ENCODE measurements at regions not wholly inside any gene's neighbourhood (a gene's known extent, or its start where the extent isn't known, plus 50 kb on each side); places are given as distances from the start of the nearest gene placed in this dataset.

GRCh38 chr7:33807779-33808482, 97.4 kb upstream of the BMPER start:
- DNase-seq (ENCODE audit: low read depth, low spot score) (peak; percentile 99), FAIRE-seq (peak; percentile 96)
- Histone ChIP-seq H3K27me3 (ENCODE audit: control insufficient read depth, extremely low read depth, insufficient read depth, low read length) (no peaks in the 10 kb centered on the region), H3K79me2 (ENCODE audit: control insufficient read depth, insufficient read depth, low read length) (no peaks in the 10 kb centered on the region), H3K9me3 (ENCODE audit: control insufficient read depth, low read depth, low read length) (no peaks in the 10 kb centered on the region), H3K9me1 (ENCODE audit: control insufficient read depth, extremely low read depth, insufficient read depth, low read length) (no peaks in the 10 kb centered on the region), H3K36me3 (ENCODE audit: control insufficient read depth in 2 of 2, extremely low read depth in 1 of 2, insufficient read depth in 2 of 2, low read length in 2 of 2) (no peaks in the 10 kb centered on the region), H4K20me1 (ENCODE audit: control insufficient read depth, extremely low read depth, insufficient read depth, low read length) (no peaks in the 10 kb centered on the region), H3K4me1 (ENCODE audit: control insufficient read depth, extremely low read depth, insufficient read depth, low read length) (peaks cover 24% of the 10 kb centered on the region), H3K27ac (ENCODE audit: control insufficient read depth, insufficient read depth, low read length) (peak overlapping the region; percentile 92), H3K4me2 (ENCODE audit: control insufficient read depth, extremely low read depth, insufficient read depth, low read depth, low read length) (peak overlapping the region; percentile 47), H3K9ac (ENCODE audit: control insufficient read depth, extremely low read depth, insufficient read depth, low read length) (peak overlapping the region; percentile 14), H2AFZ (ENCODE audit: control insufficient read depth, low read length) (peak overlapping the region; percentile 76), H3K4me3 (ENCODE audit: control insufficient read depth in 2 of 3, extremely low read depth in 1 of 3, insufficient read depth in 2 of 3, low read depth in 1 of 3, low read length in 3 of 3) (peak overlapping the region in 1 of 3 experiments; percentile 25)
- dilution Hi-C loops (cut with MboI; ENCODE audit: extremely low pct_ligation_motif_present, low sequenced_read_pairs), result loop anchor here (5.0 kb wide), 1 partner anchor 94 kb away; no protein-coding TSS in a partner anchor
- TF ChIP-seq EZH2 (IDR thresholded peaks at IDR 0.05; ENCODE audit: low read length) (no peak), CTCF (optimal IDR thresholded peaks at IDR 0.05 in 1 of 3, IDR thresholded peaks at IDR 0.05 in 1 of 3, conservative IDR thresholded peaks at IDR 0.05 in 1 of 3; ENCODE audit: extremely low read depth in 1 of 3, insufficient read depth in 2 of 3, low read length in 3 of 3) (peak; percentile 93 to 98 (median 93))

- DNase-seq (ENCODE audit: low read depth, low spot score) (no peak), FAIRE-seq (no peak)
- Histone ChIP-seq H3K9ac (ENCODE audit: control insufficient read depth, extremely low read depth, insufficient read depth, low read length) (no peak overlapping the region), H3K27ac (ENCODE audit: control insufficient read depth, insufficient read depth, low read length) (no peak overlapping the region), H3K79me2 (ENCODE audit: control insufficient read depth, insufficient read depth, low read length) (no peaks in the 10 kb centered on the region), H3K9me1 (ENCODE audit: control insufficient read depth, extremely low read depth, insufficient read depth, low read length) (no peaks in the 10 kb centered on the region), H3K36me3 (ENCODE audit: control insufficient read depth in 2 of 2, extremely low read depth in 1 of 2, insufficient read depth in 2 of 2, low read length in 2 of 2) (no peaks in the 10 kb centered on the region), H2AFZ (ENCODE audit: control insufficient read depth, low read length) (no peak overlapping the region), H3K4me3 (ENCODE audit: control insufficient read depth in 2 of 3, extremely low read depth in 1 of 3, insufficient read depth in 2 of 3, low read depth in 1 of 3, low read length in 3 of 3) (no peak overlapping the region), H4K20me1 (ENCODE audit: control insufficient read depth, extremely low read depth, insufficient read depth, low read length) (no peaks in the 10 kb centered on the region), H3K9me3 (ENCODE audit: control insufficient read depth, low read depth, low read length) (no peaks in the 10 kb centered on the region), H3K27me3 (ENCODE audit: control insufficient read depth, extremely low read depth, insufficient read depth, low read length) (no peaks in the 10 kb centered on the region), H3K4me2 (ENCODE audit: control insufficient read depth, extremely low read depth, insufficient read depth, low read depth, low read length) (no peak overlapping the region), H3K4me1 (ENCODE audit: control insufficient read depth, extremely low read depth, insufficient read depth, low read length) (peaks cover 24% of the 10 kb centered on the region)
- no peak for TF ChIP-seq CTCF (optimal IDR thresholded peaks at IDR 0.05 in 1 of 3, IDR thresholded peaks at IDR 0.05 in 1 of 3, conservative IDR thresholded peaks at IDR 0.05 in 1 of 3; ENCODE audit: extremely low read depth in 1 of 3, insufficient read depth in 2 of 3, low read length in 3 of 3)
- no peak for TF ChIP-seq EZH2 (IDR thresholded peaks at IDR 0.05; ENCODE audit: low read length)
- dilution Hi-C loops (cut with MboI; ENCODE audit: extremely low pct_ligation_motif_present, low sequenced_read_pairs), result loop anchor here (5.0 kb wide), 1 partner anchor 93 kb away; no protein-coding TSS in a partner anchor
Measured at GRCh38 chr7:33809228-33809627, 96.1 kb upstream of the BMPER start.

Measured in keratinocyte (primary cell).